Right hindlimb (tissue), 1 donor: ENCODE measurements at regions not wholly inside any gene's neighbourhood (a gene's known extent, or its start where the extent isn't known, plus 50 kb on each side); places are given as distances from the start of the nearest gene placed in this dataset.

ENCODE experiments used
- DNase-seq: peaks from one replicate; pipeline ENCODE4 v3.0.0-alpha.2; 2018

DNA sequence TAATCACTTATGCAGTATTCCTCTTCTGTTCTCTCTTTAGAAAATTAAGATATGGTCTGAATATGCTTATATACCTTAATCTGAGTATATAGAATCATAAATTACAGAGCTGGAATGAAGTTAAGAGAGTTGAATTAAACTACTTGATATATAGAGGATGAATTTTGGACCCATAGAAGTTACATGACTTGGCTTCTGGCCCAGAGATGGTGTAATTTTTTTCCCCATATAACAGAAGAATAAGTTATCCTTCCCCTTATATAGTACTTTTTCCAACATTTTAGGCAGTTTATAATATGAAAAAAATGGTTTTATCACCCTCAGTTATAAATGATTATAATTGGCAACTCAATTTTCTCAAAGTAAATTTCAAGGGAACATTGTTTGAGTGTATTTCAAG, 616.3 kb downstream of the TBC1D4 start:
- DNase-seq: no peak

DNA sequence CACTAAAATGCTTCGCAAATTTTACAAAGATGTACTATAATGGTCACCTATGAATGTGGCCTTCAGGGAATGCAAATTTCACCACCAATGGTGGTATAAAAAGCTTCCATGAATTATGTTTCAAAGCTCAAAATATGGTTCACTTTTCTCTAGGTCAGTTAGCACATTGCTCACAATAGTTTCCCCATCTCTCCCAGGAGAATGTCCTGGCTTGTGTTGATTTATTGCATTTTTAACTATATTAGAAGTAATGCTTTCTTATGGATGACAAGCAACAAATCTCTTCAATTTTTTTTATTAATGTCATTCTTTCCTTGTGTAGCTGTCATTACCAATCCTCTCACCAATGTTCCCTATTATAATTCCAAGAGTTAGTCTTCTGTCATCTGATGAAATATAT, 621.2 kb downstream of the TBC1D4 start:
- DNase-seq: no peak

DNA sequence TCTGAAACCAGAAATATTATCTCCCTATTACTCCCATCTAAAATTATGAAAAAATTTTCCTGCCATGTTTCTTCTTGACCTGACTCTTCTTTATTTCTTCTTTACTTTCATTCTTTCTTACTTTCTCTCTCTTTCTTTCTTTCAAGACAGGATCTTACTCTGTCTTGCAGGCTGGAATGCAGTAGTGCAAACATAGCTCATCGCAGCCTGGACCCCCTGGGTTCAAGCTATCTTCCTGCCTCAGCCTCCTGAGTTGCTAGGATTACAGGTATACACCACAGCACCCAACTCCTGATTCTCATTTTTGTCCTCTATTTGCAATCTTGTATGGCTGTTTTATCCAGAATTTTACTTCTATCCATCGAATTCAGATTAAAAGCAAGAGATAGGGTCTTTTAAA, 631.1 kb downstream of the TBC1D4 start:
- DNase-seq: no peak

DNA sequence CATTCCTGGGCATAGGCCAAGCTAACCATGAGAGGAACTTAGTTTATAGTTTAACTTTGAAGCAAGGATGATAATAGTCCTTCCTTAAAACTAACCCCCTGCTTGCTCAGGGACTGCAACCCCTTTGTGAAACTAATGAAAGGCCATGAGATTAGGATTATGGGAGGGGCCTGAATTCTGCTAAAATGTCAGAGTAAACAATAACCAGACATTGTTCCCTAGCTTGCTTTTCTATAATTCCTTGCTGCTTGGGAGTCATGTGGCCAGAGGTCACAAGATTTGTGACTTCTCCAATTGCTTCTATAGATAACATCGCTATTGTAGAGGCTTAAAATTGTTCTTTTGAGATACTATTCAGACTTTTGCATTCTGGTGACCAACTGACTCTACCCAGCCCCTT, 634.0 kb downstream of the TBC1D4 start:
- DNase-seq: no peak

DNA sequence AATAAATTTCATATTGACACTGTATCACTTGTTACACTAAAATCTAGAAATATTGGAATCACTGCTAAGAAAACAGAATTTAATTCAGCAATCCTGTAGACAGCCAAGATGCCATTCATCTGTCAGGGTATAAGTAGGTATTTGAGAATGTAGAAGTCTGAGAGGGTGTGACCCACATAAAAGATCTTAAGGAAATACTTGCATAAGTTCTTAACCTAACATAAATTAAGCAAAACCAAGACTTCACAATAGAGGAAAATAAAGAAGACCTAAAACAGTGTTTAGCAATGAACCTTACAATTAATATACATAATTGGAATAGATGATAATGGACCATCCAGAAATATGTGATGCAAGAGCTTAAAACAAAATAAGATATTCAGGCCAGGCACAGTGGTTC, 636.2 kb downstream of the TBC1D4 start:
- no peak for DNase-seq

DNA sequence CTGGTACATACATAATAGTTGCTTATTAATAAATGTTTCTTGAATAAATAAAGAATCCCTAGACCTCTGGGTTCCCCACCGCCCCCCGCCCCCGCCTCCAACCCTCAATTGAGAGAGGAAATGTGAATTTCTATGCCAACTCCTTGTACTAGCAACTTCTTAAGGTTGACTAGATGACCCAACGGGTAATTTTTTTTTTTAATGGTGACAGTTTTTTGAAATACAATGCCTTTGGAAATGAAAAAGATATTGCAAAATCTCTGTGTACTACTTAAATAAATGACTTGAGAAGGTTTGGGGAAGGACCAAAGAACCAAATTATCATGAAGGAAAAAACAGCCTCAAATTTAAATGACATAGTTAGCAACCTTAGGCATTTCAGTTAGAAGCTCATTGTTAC, 640.3 kb downstream of the TBC1D4 start:
- DNase-seq: no peak

DNA sequence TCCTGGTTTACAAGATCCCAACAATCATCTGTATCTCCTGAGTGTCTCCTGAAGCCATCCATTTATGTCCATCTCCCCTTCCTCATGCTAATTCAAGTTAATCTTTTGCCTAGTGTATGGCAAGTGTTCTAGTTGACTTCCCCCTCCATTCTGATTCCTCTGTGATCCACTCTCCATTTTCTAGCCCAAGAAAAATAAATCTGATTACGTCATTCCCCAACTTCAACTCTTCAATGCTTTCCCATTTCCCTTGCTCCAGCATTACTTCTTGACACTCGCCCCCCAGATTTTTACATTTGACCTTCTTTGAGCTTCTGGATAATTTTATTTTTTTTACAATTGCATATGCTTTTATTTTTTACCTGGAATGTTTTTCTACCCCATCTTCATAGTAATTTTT, 640.8 kb downstream of the TBC1D4 start:
- no peak for DNase-seq

DNA sequence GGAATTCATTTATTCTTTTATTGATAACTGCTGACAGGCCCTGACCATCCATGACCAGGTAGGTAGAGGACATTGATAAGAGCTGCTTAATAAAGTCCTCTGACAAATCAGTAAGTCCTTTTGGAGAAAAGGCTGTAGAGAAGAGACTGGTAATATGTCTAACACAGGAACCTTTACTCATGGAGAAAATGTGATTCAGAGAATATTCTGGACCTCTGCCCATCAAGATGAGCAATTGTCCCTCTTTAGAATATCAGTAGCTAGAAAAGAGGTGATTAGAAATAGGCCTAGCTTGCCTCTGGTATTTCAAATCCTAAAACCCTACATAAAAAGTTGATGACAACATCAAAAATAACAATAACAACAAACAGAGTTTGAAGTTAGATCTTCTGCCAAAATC, 642.3 kb downstream of the TBC1D4 start:
- DNase-seq: no peak

DNA sequence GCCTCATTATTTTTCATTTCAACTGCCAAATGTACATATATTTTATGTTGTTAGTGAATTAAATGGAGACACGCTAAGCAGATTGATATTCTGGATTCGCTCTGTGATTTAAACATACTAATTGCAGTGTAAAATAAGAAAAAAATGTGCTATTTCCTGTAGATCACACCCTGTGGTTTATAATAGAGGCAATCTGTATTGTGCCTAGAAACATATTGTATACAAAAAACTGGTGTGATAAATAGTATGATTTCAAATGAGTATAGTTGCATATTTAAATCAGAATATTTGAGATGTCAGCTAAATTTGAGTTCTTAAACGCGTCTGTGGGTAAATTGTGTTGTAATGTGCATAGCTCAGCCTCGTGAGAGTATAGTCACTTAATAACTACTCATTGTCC, 643.9 kb downstream of the TBC1D4 start:
- DNase-seq: no peak

DNA sequence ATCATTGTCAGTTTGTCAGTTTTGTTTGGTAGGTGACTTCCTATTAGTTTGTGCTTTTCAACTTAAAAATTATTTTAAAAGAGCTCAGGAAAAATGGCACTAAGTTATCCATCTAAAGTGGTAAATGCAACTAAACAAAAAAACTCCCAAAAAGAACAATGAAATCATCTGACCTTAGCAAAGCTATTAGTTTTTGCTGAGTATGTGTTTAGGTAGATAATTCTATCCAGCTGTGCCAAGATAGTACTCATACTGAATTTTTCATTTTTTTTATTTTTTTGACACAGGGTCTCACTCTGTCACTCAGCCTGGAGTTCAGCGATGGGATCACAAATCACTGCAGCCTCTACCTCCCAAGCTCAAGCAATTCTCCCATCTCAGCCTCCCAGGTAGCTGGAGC, 645.3 kb downstream of the TBC1D4 start:
- DNase-seq: no peak

DNA sequence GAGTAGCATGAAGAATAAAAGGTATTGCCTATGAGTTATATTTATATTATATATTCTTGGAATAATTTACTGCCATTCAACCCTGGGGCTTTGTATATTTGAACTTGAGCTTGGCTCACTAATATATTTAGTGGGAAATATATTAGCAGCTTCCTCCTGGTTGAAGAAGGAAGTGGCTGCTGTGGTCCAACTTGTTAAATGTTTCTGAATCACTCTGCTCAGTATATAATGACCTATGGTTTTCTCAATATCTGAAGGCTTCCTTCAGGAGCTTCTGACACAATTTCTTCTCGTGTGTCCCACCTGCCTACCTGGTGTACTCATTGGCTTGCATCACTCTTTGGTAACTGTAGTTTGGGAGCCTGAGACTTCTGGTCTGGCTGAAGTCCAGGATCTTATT, 646.4 kb downstream of the TBC1D4 start:
- no peak for DNase-seq

DNA sequence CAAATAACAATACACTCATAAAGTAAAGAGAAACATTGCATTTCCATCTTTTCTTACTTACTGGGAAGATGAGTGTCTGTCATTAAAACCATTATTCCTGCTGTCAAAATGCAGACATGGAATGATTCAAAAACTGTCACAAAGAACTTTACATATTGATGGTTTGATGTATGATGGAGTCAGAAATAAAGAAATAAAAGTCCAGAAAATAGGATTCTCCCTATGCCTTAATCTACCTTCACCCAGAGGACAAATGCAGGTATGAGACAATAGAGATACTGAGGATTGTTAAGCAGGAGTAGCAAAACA, 656.1 kb downstream of the TBC1D4 start:
- no peak for DNase-seq

DNA sequence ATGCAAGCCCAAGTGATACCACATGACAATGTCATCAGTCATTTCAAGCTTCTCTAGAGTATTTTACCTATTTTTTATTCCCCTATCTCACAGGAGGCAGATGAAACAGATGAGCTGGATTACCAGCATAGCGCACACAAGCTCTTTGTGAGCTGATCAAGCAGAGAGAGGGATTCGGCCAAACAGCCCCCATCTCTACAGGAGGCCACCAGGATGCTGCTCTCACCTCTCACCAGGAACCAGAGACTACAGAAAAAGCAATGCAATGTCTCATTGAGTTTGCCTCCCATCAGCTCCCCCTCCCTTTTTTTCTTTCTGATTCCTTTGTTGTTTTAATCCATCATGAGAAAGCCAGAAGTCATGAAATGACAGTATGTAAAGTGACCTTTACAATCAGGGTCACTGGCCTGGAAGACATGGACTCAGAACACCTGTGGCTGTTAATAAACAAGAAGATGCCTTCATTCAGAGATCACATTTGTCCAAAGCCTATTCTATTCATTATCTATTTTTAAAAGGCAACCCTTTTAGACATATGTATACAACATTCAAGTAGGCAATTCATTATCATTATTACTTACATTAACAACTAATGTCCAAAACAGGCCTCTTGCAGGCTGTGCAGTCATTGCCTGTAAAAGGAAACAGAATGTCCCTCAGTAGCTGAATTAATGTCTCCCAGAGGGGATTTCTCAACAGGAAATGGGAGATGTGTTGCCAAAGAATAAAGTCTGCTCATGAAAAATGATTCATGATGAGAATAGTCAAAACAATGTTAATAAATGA, 656.6 kb downstream of the TBC1D4 start:
- DNase-seq: no peak

DNA sequence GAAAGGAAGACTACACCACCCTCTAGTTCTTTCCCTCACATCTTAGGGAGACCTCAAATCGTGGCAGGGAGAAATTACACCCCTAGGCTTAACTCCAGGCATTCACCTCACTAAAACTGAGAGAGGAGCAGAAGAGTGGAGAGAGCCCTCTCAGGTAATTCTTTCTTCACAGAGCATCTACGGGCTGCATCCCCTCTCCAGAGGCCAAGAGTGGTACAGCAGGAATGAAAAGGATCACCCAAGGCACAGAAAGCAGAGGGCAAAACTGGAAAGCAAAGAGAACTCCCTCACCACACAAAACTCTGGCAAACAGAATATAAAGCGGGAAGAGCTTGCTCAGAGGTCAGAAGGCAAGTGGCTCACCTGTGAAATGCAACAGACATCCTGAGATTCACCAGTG, 661.2 kb downstream of the TBC1D4 start:
- DNase-seq: no peak

DNA sequence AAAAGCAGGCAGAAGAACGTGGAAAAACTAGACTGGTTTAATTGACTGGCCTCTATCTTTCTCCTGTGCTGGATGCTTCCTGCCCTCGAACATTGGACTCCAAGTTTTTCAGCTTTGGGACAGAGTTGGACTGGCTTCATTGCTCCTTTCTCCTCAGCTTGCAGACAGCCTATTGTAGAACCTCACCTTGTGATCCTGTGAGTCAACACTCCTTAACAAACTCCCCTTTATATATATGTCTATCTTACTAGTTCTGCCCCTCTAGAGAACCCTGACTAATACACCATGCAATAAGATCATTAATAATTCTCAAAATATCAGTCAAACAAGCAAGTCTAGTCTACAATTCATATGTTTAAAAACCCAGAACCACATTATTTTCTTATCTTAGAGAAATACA, 662.4 kb downstream of the TBC1D4 start:
- no peak for DNase-seq

DNA sequence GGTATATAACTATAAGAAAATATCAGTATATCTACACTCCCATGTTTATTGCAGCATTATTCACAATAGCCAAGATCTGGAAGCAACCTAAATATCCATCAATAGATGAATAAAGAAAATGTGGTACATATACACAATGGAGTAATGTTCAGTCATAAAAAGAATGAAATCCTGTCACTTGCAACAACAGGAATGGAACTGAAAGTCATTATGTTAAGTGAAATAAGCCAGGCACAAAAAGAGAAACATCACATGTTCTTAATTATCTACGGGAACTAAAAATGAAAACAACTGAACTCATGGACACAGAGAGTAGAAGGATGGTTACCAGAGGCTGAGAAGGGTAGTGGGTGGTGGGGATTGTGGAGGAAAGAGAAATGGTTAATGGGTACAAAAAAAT, 665.2 kb downstream of the TBC1D4 start:
- DNase-seq: no peak

DNA sequence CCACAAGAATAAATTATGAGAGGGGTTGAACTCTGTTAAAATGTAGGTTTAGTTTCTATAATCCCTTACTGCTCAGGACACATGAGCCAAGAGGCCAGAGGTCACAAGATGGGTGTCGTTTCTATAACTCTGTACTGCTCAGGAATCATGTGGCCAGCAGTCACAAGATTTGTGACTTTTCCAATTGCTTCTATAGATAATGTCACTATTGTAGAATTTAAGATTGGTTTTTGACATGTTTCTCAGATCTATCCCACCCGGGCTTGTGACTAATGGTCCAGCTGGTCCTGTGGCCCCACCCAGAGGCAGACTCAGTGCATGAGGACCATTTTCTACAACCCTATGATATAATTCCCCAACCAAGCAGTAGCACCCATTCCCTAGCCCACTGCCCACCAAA, 662.0 kb upstream of the KLF12 start:
- no peak for DNase-seq

DNA sequence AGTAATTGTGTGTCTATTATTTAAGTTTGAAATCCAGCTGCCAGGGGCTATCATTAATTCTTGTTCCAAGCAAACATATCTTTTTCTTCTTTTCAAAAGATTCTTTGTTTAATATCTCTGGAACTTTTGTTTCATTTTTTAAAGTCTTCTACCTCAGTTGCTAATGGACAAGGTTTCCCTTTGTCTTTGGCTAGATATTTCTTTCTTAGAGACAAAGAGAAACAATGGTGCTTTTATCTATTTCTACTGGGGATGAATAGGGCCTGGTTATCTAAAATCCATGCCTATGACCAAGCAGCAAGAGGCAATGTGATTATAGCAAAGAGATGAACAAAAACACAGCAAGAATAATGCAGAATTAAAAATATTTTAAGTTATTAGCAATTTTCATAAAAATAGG, 661.3 kb upstream of the KLF12 start:
- no peak for DNase-seq

DNA sequence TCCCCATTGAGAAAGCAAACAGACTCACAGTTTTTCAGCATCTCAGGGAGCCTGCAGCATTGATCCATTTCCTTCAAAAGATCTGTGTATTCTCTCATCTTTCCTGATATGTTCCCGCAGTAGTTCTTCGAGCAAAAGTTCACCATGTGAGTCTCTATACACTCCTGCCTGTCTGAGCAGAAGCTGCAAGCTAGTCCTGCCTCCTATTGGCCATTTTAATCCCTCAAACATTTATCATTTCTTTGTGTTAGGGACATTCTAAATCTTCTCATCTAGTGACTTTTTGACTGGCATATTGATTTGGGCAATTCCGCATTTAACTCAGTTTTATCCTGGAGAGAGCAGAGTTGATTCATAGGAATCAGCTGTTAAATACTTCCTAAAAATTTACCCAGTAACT, 660.4 kb upstream of the KLF12 start:
- DNase-seq: no peak

DNA sequence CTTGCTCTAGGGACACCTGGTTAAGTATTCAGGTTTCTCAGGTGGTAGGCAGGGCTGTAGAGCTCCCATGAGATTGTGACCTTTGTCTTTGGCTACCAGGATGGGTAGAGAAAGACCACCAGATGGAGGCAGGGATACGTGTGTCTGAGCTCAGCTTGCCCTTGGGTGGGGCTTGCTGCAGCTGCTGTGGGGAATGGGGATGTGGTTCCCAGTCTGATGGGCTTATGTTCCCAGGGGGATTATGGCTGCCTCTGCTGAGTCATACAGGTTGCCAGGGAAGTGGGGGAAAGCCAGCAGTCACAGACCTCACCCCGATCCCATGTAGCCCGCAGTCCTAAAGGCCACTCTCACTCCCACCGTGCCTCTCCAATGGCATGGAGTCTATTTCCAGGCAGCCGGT, 659.9 kb upstream of the KLF12 start:
- DNase-seq: no peak

DNA sequence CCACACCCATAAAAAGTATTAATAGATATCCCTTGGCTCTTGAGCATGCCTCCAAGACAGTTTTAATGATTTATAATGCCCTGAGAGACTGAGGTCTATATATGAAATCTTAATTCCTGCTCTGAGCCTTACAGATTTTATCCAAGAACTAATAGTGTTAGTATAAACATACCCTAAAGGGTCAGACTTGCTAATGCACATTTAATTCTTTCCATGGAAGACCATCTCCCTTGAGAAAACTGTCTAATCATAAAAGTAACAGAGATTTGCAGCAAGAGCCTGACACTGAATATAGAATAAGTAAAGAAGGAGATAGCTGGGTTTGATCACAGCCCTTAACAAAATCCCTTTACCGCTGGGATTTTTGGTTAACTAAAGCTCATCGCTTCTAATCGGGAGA, 650.8 kb upstream of the KLF12 start:
- no peak for DNase-seq

DNA sequence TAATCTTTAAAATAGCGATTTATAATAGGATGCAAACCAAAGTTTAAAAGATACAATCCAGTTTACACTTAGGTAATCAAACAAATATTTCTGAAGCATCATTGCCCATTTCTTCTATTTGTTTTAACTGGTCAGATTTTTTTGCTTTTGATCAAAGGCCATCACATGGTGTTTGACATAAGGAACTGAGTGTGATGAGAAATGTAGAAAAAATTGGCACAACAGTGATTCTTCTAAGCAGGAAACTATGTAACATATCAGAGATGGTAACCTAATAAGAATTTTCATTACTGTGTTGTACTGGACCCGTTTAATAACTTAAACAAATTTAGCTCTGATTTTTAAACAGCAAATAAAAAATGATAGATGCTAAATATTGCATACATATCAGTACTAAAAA, 644.7 kb upstream of the KLF12 start:
- DNase-seq: no peak

DNA sequence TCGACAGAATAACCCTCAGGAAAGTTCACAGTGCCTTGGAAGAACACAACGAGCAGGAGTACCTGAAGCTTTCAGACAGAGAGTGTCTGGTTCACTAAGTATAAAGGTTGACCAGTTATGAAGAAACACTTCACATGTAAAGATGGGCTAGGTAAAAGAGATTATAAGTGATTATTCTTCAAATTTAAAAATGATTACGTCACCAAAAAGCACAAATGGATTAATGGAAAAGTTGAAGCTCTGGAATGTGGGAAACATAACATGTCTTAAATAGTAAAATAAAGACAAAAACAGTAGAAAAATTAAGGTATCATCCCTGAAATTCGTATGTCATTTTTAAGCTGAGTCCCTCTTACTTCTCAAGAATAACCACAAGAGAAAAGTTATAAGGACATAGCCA, 643.9 kb upstream of the KLF12 start:
- DNase-seq: no peak

DNA sequence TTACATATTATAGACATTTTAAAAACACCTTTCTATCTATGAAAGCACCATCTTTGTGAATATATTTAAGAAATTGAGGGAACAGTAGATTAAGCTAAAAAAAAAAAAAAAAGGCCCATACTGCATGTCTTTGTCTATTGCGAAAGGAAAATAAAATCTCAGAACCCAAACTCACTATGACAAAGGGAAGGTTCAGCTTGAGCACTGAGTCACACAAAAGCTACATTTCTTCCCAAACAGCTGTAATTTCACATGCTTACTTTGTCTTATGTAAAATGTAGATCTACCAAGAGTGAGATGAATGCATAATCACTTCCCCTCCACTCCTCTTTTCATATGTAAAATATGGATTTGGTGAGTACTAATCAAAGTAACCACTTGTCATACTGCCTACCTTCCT, 640.1 kb upstream of the KLF12 start:
- DNase-seq: no peak

DNA sequence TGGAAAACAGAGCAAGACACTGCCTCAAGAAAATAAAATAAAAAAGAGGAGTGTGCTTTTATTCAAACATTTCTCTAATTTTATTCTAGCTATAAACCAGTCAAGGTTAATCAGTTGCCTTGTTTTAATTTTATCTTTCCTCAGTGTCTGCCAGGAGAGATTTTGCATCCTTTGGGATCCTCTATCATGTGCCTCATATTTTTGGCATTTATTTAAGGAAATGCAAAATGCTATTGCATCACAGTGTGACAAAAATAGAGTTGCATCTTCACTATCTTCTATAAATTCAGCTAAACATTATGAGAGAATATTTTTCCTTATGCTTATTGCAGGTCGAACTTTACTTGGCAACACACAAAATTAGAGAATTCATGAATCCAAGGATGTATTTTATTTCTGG, 639.0 kb upstream of the KLF12 start:
- no peak for DNase-seq

DNA sequence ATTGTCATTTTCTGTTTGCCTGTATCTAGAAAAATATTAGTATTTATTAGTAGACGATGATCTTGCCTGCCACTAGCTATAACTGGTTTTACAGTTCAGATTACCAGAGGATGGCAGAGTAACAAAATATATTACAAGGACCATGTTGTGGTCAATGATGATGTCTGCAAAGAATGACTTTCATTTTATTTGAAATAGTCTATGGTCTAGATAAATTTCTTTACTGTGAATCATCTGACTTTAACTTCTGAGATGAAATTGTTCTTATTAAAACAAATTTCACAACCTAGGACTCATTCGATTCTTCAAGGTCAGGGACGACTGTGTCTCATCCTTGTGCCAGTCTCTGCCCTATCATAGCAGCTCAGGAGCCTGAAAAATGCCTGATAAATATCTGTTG, 637.8 kb upstream of the KLF12 start:
- DNase-seq: no peak
